ENCODE measurements at regions not wholly inside any gene's neighbourhood (a gene's known extent, or its start where the extent isn't known, plus 50 kb on each side); places are given as distances from the start of the nearest gene placed in this dataset.

DNA sequence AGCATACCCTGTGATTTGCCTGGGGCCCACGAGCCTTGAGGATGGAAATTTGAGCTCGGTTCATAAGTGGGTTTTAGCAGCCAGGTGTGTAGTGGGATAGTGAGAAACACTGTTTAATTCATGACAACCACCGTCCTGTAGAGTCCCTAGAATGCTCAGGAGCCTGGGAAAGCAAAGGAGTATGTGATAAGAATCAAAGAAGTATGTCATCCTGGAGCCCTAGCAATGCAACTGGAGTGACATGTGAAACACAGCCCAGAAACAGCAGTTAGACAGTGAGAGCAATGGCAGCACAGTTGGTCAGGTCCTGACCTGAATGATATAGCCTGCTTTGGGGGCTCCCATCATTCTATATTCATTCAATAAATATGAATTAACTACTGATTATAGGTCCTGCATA, 161.2 kb upstream of the ECI2 start:
- TF ChIP-seq ZFX (IDR thresholded peaks at IDR 0.05) = no peak
- TF ChIP-seq, protein P1, sequence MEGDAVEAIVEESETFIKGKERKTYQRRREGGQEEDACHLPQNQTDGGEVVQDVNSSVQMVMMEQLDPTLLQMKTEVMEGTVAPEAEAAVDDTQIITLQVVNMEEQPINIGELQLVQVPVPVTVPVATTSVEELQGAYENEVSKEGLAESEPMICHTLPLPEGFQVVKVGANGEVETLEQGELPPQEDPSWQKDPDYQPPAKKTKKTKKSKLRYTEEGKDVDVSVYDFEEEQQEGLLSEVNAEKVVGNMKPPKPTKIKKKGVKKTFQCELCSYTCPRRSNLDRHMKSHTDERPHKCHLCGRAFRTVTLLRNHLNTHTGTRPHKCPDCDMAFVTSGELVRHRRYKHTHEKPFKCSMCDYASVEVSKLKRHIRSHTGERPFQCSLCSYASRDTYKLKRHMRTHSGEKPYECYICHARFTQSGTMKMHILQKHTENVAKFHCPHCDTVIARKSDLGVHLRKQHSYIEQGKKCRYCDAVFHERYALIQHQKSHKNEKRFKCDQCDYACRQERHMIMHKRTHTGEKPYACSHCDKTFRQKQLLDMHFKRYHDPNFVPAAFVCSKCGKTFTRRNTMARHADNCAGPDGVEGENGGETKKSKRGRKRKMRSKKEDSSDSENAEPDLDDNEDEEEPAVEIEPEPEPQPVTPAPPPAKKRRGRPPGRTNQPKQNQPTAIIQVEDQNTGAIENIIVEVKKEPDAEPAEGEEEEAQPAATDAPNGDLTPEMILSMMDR (conservative IDR thresholded peaks at IDR 0.05) = no peak
- H3K27ac ChIP-seq = no peak overlapping the region

DNA sequence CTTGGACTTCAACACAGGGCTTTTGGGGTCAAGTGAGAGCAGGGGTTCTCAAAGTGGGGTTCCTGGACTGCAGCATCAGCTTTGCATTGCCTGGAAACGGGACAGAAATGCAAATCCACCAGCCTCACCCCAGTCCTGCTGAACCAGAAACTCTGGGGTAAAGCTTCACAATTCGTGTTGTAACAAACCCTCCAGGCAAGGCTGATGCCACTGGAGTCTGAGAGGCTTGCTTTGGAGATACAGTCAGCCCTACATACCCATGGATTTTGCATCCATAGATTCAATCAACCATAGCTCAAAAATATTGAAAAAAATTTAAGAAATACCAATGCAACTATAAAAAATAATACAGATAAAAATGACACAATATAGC, 160.4 kb upstream of the ECI2 start:
- H3K27ac ChIP-seq = no peak overlapping the region
- TF ChIP-seq, protein P1 (conservative IDR thresholded peaks at IDR 0.05) = no peak
- TF ChIP-seq ZFX (IDR thresholded peaks at IDR 0.05) = no peak

DNA sequence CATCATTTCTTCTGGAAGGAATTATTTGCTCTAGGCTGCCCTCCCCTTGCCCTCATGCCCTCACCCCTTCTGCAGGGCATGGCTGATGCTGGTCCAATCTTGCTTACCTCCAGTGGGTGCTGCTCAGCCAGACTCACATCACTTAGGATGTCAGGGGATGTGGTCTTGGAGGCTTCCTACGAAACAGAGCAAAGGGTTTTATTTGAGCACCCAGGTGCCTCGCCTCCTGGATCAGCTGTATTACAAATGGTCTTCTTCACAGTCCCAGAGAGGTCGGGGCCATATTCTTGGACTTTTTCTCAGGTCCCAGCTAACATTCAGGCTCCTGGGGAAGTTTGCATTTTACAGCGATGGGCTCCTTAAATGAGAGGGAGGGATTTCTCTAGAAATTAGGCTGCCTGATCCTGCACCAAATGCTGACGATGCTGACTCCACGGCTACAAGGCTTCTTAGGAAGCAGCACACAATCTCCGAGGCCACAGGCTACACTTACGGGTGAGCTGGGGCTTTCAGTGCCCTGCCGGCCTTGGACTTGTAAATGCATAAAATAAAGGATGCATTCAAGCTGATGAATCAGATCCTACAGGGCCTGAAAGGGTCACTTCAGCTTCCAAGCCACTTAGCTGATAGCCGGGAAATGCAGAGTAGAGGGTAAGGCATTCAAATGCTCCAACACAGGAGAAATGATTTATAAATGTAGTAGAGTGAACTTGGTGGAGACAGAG, 159.8 kb upstream of the ECI2 start:
- H3K27ac ChIP-seq = no peak overlapping the region
- TF ChIP-seq, protein P1 (conservative IDR thresholded peaks at IDR 0.05) = no peak
- TF ChIP-seq ZFX (IDR thresholded peaks at IDR 0.05) = no peak

DNA sequence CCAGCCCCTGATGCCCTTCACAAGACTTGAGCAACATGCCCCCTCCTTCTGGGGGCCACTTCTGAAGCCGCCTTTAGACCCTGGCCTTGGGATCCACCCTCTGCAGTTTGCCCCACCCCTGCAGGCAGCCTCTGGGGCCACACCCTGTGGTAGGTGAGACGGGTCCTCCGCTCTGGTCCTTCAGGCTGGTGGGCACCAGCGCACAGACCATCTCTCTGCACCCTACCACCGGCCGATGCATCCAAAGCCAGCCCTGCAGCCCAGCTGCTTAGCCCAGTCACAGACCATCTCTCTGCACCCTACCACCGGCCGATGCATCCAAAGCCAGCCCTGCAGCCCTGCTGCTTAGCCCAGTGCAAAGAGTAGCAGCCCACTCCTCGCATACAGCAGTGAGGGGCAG, 159.3 kb upstream of the ECI2 start:
- no peak for TF ChIP-seq ZFX (IDR thresholded peaks at IDR 0.05)
- TF ChIP-seq, protein P1 (conservative IDR thresholded peaks at IDR 0.05) = no peak
- H3K27ac ChIP-seq = no peak overlapping the region

DNA sequence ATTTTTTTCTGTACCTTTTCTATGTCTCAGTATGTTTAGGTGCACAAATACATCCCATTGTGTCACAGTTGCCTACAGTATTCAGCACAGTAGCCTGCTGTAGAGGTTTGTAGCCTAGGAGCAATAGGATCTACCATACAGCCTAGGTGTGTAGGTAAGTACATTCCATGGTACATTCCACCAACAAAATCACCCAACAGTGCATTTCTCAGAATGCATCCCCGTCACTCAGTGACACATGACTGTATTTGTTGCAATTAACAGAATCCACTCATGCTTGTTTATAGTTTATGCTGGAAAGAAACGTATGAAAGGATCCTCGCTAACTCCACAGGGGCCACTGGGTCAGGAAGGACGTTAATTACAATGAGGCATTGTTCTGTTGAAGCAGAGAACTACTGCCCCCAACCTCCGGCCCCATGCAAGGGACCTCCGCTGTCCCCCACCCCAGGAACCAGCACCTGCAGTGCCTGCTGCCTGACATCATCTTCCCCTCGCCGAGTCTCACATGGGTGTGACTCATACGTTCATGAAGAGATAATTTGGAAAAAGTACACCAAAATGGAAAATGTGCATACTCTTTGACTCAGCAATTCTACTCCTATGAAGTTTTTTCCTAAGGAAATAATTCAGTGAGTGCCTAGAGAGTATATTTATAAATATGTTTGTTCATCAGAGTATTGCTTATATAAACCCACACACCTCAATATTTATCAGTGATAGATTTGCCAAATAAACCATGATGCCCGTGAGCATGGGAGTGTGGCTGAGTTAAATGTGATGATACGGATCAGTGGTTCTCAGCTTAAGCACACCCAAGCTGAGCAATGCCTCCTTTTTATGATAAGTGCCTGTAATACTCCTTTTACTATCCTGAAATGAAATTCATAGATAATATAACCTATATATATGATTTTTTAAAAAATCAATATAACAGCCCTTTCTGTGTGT, 156.4 kb upstream of the ECI2 start:
- TF ChIP-seq ZFX (IDR thresholded peaks at IDR 0.05) = no peak
- TF ChIP-seq, protein P1 (conservative IDR thresholded peaks at IDR 0.05) = no peak
- no peak overlapping the region for H3K27ac ChIP-seq

DNA sequence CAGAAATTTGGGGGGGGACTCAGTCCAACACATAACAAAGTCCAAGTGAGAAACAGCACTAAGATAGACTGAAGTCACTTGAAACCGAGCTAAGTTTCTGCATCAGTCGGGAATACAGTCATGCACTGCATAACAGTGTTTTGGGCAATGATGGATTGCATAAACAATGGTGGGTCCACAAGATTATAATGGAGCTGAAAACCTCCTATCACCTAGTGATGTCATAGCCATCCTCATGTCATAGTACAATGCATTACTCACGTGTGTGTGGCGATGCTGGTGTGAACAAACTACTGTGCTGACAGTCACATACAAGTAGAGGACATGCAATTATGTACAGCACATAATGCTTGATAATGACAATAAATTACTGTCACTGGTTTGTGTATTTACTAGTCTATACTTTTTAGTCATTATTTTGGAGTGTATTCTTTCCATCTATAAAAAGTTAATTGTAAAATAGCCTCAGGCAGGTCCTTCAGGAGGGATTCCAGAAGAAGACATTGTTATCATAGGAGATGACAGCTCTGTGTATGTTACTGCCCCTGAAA, 154.5 kb upstream of the ECI2 start:
- no peak for TF ChIP-seq ZFX (IDR thresholded peaks at IDR 0.05)
- TF ChIP-seq, protein P1 (conservative IDR thresholded peaks at IDR 0.05) = no peak
- no peak overlapping the region for H3K27ac ChIP-seq

DNA sequence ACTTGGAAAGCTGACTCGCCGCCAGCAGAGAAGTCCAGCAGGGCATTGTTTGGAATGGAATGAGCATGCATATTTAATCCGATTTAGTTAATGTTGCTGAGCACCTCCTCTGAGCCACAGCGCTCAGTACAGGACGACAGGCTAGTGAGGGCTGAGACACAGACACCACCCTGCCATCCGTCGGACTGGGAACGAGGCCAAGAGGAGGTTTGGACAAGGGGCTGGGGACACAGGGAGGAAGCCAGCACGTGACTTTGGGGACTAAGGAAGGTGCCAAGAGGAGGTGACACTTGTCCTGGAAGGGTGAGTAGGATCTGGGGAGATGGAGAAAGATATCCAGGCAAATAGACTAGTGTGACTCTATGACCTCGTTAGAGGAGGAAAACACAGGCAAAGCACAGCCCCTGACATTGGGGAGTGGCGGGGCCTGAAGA, 152.5 kb upstream of the ECI2 start:
- TF ChIP-seq, protein P1 (conservative IDR thresholded peaks at IDR 0.05) = no peak
- no peak for TF ChIP-seq ZFX (IDR thresholded peaks at IDR 0.05)
- no peak overlapping the region for H3K27ac ChIP-seq
